NCI-H146 (cell line): ENCODE measurements at regions not wholly inside any gene's neighbourhood (a gene's known extent, or its start where the extent isn't known, plus 50 kb on each side); places are given as distances from the start of the nearest gene placed in this dataset.

Source experiments
- DNase-seq: peaks from one replicate; lab custom pipeline; 2025; lab: John Stamatoyannopoulos, UW

GRCh38 chr2:236717120-236717519 lies 147.5 kb downstream of the ACKR3 start:
- DNase-seq: no peak

DNA sequence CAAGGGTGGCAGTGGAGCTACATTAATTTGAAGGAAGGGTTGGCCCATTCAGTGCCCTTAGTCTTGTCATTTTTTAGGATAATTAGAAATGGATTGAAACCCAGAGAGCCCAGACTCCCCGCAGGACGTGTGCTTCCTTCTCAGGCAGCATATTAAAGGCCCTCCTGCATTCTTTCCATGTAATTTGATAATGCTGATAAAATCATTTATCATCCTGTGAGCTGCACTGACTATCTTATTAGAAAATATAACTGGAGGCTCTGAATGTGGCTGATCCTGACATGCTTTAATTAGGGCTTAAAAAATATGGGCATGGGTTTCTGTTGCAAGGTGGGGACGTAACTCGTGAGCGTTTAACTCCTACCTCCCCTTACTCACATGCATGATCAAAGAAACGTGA lies 148.1 kb downstream of the ACKR3 start:
- DNase-seq: no peak

DNA sequence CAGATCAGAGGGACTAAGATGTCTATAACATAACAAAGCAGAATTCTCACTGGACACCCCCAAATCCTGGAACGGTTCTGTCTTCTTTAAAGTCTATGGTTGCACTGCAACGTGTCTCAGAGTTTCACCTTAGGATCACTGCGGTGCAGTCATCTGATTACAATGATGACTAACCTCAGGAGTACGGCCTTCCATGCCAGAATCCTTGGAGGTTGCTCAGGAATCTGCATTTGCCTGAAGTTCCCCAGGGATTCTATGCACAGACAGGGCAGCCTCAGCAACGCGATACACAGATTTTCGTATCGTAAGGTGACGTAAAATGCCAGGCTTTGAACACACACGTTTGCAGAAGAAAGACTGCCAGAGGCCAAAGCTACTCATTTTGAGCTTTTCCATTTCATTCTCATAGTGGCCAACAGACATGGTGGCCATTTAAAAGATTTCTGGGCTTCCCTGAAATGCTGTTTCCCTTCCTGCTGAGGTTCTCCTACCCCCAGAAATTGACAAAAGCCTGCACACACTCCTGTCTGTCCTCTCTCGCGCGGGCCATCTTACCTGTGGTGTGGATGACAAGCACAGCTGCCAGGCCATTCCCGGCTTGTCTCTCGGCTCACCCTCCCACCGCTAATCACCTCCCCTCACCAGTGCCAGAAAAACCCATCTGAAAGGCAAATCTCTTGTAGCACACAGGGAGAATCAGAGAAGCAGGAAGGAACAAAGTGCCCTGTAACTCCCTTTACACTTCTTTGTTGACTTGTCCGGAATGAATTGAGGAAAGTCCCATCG lies 148.8 kb downstream of the ACKR3 start:
- no peak for DNase-seq

DNA sequence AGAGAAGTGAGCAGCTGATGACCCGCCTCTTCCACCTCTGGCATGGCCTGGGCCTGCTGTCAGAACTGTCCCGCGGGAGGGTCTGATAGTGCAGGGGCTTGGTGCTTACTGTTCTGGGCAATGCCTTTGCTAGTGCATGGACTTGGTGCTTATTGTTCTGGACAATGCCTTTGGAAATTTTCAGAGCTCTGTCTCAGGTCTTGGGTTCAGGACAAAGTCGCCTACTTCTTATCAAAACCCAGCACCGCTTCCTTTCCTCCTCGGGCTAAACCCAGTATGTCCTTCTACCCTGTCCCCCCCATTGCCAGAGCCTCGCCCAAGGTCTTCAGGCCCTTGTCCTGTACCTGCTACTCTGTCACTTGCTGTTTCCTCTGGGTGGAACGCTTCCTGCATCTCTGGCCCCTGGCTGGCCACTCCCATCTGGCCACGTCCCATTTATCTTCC lies 149.6 kb downstream of the ACKR3 start:
- DNase-seq: no peak

DNA sequence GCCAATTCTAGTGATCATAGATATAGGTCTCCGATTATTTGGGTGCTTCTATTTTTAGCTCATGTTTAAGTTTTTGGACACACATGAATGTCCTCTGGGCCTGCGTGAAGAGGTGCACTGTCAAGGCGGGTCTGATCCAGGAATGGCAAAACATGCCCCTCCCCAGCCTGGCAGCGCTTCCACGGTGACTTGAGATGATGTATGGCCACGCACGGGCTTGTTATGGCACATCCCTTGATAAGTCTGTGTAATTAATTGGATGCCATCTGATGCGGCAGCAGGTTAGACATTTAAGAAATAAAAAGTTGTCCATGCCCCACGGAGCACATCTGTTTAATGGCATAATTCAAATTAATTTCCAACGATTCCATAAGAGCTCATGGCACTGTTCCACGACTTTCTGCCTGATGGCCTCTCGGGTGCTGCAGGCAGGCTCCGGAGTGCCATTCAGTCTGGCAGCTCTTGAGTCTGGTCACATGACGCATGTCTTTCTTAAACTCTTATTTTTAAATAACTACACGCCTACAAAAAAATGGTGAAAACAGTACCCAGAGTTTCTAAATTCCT lies 151.4 kb downstream of the ACKR3 start:
- no peak for DNase-seq

DNA sequence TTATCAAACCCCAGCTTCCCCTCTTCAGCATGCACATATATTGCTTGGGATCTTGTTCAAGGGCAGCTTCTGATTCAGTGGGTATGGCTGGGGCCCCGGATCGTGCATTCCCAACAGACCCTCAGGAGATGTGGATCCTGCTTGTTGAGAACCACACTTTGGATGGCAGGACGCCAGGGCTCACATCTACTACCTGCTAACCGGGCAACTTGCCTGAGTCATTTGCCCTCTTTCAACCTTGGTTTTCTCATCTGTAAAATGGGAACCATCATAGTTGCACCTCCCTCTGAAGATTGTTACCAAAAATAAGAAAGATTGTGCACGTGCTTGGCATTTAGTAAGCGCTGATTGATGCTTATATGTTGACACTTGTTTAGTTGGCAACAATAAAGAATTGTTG lies 154.6 kb downstream of the ACKR3 start:
- DNase-seq: no peak

DNA sequence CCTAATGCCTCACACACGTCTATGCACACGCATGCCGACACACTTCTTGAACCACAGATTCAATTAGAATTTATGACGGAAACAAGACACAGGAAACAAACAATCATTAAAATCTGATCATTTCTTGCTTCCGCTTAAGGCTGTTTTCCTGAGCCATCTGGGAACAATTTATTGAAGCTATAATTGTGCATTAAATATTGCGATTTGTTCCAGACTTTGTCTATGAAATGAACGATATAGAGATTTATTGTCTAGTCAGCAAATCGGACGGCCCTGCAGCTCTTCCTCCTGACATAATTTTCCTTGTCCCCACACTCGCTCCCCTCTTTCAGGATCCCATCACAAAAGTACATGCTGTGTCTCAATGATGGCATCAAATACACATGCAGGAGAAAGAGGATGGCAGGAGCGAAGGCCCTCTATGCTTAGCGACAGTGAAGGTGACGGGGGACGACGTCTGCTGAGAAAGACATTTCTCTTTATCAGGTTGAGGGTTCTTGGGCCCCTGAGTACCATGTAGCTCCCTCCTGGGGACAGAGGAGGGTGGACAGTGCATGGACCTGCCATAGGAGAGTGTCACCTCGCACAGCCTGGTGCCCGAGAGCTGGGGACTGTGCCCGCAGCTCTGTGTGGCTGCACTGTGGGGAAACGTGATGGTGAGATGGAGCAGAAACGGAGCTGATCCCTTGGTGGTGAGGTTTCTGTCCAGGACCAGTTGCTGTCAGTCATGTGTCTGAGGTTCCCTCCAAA lies 157.3 kb downstream of the ACKR3 start:
- no peak for DNase-seq

DNA sequence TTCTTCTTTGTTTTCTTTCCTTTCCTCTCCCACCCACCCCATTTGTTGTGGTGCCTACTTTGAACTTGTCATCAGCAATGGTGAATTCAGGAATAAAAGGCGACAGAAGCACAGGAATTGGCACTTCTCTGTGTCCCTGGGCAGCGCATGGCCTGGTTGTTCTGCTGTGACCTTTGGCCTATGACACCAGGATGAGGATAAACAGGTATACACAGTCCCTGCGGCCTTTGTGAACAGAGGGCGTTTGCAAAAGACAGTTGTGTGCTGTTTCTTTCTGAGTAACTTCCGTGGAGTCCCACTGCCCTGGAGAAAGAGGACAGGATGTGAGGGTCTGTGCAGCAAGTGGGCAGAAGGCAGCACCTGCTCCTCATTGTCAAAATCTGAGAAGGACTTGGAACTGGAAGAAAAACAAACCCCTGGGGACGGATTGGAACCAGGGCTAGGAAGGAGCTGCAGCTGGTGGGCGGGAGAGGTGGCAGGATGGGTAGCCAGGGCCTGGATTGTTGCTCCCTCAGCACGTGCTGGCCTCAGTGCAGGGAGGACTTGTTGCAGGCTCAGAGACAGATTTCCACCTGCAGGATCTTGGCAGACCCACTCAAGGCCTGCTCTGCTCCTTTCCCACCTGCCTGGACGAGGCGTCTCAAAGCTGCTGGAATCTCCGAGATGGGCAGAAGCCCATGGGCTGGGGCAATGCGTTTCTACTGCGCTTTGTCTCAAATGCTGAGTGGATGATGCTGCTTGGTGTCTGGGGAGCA lies 159.5 kb downstream of the ACKR3 start:
- DNase-seq: no peak

- DNase-seq: no peak
Observed at GRCh38 chr2:236730393-236730792, 160.8 kb downstream of the ACKR3 start.

DNA sequence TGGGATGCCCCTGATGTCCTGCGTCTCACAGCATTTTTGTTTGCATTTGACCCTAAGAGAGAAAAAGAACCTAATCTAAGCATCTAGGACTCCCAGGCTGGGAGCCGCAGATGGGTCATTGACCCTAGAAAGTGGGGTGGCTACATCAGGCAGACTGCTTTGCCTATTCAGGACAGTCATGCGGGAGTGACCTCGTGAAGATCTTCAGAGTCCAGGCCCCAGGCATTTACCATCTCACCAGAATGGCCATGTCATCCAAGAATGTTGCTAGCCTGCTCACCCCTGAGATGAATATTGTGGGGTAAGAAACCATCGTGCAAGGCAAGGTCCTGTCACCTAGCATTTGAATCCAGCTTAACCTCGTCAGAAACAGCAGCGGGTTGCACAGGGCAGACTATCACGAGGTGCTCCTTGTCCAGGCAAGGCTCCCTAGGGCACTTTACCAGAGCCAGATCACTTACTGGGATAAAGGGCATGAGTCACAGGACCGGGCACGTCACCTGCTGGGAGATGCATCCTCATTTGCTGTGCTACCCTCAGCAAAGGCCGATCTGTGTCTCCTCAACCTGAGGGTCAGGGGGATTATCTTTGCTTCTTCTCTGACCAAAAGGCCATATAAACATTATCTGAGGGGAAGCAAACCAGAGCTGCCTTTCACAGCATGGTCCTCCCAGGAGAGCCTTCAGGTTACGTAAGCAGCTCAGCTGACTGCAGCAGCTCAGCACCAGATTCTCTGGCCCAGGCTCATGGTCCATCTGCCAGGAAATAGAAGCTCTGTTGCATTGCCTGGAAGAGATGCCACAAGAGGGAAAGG lies 162.3 kb downstream of the ACKR3 start:
- DNase-seq: no peak

DNA sequence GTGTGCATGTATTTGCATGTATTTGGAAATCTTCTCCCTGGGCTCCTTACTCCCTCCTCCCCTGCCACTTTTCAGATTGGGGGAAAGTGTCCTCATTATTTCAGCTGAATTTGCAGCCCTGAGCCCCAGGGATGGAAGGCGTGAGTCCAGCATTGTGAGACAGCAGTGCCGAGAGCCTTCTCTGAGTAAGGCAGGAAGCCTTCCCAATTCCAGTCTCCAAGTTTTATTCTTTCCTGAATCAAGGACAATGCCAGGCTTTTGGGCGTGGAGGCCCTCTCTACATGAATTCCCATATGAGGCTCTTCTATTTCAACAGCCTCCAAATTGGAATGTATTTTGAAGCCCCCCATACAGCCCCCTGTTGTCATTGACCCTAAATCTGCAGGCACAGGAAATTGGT lies 163.5 kb downstream of the ACKR3 start:
- no peak for DNase-seq

- DNase-seq: no peak
Observed at GRCh38 chr2:236735825-236736238, 166.2 kb downstream of the ACKR3 start.

GRCh38 chr2:236738030-236738429 lies 168.4 kb downstream of the ACKR3 start:
- DNase-seq: no peak

- no peak for DNase-seq
Observed at GRCh38 chr2:236738896-236739295, 169.3 kb downstream of the ACKR3 start.

GRCh38 chr2:236739663-236740062 lies 170.0 kb downstream of the ACKR3 start:
- no peak for DNase-seq

DNA sequence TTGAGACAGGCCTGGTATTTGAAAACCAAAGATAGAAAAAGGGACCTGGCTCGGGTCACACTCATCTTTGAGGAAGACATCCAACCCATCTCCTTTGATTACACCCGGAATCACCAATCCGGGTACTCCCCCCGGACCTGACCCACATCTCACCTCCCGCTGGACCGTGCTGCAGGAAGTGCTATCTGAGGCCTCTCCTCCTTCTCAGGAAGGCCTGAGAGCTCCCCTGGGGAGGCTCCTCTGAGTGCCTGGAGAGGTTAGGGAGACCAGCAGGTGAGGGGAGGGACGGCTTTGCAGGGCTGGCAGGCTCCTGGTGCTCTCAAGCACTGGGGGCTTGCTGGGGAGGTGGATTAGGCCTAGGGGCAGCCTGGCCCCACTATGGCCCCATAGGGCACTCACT lies 170.9 kb downstream of the ACKR3 start:
- no peak for DNase-seq

DNA sequence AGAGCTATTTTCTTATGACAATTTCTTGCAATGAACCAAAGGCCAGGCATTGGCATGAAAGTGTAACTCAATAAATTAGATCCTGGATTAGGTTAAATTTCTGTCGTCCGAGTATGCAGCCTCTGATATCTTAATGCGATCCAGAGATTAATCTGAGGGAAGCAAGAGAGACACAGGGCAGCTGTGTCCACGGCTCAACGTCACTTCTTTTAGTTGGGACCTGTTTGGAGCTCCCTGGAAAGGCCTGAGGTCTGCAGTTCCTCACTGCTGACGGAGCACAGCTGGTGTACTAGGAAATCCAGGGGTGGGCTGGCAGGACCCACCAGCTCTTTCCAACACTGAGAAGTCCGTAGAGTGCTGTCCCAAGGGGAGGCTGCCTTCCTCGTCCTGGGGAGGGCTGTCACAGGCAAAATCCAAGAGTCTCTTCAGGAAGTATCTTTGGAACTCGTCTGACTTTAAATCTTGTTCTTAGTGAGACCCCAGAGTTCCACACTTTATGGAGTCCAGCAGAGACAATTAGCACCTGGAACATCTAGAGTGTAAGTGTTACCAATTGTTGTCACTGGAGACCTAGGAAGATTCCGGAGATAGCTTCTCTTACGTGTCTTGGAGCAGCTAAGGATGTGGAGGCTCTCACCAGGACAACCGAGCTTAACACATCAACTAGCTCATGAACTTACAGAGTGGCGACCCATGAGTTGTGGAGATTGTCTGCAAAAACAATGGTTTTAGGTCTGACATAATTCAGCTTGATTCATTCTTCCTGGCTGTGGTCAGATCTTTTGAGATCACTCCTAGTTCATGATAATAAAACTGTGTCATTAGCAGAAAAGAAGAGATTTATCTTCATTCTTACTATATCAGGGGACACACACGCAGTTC lies 173.7 kb downstream of the ACKR3 start:
- no peak for DNase-seq

- DNase-seq: no peak
Observed at GRCh38 chr2:236743921-236744280, 174.3 kb downstream of the ACKR3 start.

DNA sequence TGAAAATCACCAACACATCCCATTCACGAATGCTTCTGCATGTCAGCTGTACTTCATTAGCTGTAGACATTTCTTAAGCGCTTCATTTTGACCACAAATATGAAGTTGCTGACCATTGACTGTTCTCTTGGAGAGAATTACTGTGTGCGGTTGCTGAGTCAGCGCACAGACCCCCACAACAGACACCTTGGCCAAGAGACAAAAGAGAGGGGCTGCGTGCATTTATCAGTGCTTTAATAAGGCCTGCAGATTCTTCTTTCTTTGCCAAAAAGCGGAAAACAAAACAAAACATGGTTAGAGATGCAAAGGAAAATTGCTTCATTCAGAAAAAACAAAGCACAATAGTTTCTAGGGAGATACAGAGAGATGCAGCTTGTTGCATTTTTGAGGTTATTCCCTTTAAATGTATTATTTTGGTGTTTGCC lies 174.7 kb downstream of the ACKR3 start:
- DNase-seq: no peak

DNA sequence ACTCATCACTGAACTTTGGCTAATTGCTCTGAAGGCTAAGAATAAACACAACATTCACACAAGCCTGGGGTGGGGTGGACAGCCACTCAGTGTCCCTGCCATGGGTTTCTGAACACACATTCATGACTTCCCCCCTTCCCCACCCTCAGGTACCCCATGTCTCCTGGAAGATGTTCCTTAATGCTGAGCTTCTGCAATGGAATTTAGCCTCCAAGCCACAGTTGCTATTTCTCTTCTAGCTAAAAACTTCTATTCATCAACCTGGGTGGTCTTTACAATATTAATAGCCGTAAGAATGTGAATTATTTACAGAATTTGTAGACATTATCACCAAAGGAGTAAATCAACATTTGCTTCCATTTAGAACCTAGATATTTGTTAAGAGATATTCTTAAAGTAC lies 175.1 kb downstream of the ACKR3 start:
- no peak for DNase-seq
